Kidney (tissue), 13 donors: ENCODE measurements at regions not wholly inside any gene's neighbourhood (a gene's known extent, or its start where the extent isn't known, plus 50 kb on each side); places are given as distances from the start of the nearest gene placed in this dataset.
"Not testable (repeated sequence)": the region's sequence is repeated elsewhere in the genome, so short reads cannot be mapped to it uniquely, and the experiment has no call there.

ENCODE experiments used
- DNase-seq, 5 donors: peaks; one replicate each; pipeline ENCODE4 v3.0.0-alpha.2; 2013 to 2020
- FAIRE-seq: peaks from 2 replicates; lab custom pipeline; 2012; peaks lifted over from hg19 to GRCh38; lab: Jason Lieb, UNC
- H3K27ac ChIP-seq, 2 donors: one replicate each; pipeline ENCODE4 v1.7.0; 2013; ENCODE audit warnings: low read depth in 2 of 2, low read length in 2 of 2, inconsistent platforms in 1 of 2
- H3K27me3 ChIP-seq: one replicate; pipeline ENCODE4 v1.7.1; 2013; ENCODE audit warnings: low read length, inconsistent platforms; ENCODE audit not compliant: control insufficient read depth, insufficient read depth
- H3K36me3 ChIP-seq, 3 donors: one replicate each; pipeline versions ENCODE4 v1.7.0 to v1.7.1; 2013; ENCODE audit warnings: low read length in 3 of 3, control low read depth in 1 of 3, inconsistent platforms in 1 of 3; ENCODE audit not compliant: insufficient read depth in 3 of 3, control insufficient read depth in 2 of 3
- H3K4me1 ChIP-seq, 3 donors: one replicate each; pipeline versions ENCODE4 v1.7.0 to v1.7.1; 2013; ENCODE audit warnings: low read length in 3 of 3, inconsistent platforms in 1 of 3, low read depth in 1 of 3; ENCODE audit not compliant: control insufficient read depth in 2 of 3, insufficient read depth in 2 of 3
- H3K4me3 ChIP-seq, 3 donors: one replicate each; pipeline versions ENCODE4 v1.7.0 to v1.8.1; 2013; ENCODE audit warnings: low read length in 3 of 3, control low read depth in 1 of 3, inconsistent platforms in 1 of 3
- H3K9ac ChIP-seq, 3 donors: one replicate each; pipeline versions ENCODE4 v1.7.0 to v1.7.1; 2013; ENCODE audit warnings: low read length in 3 of 3, control low read depth in 1 of 3, inconsistent platforms in 1 of 3
- H3K9me3 ChIP-seq, 3 donors: one replicate each; pipeline versions ENCODE4 v1.7.0 to v1.7.1; 2013; ENCODE audit warnings: low read length in 3 of 3, control low read depth in 1 of 3, inconsistent platforms in 1 of 3; ENCODE audit not compliant: control insufficient read depth in 2 of 3, insufficient read depth in 1 of 3
- intact Hi-C: fragments of 100-400 bp; cut with DNase I; formaldehyde crosslinking; loops from one replicate; pipeline ENCODE4 v1.11.1; 2022
- TF ChIP-seq, protein P1 (sequence below): IDR thresholded peaks from 3 replicates; pipeline ENCODE4 v1.5.1; 2012; ENCODE audit warnings: mild to moderate bottlenecking, moderate library complexity, borderline replicate concordance; ENCODE audit not compliant: insufficient read depth; ENCODE audit errors: extremely low read depth
- donor health status: control.
- donor health status: control.
- donor health status: control.
- donor health status: control.
- donor health status: control.
- donor health status: DM: yes; HTN: yes; CAD: no.
- donor health status: Normal renal cell carcinoma (clear cell type).

GRCh38 chr4:144851948-144852347 is 206.0 kb downstream of the HHIP start:
- intact Hi-C loops, result no loop called here
- H3K36me3 ChIP-seq, result no peaks in the 10 kb centered on the region
- no peak overlapping the region for H3K27ac ChIP-seq
- DNase-seq (no peak), FAIRE-seq (no peak)
- TF ChIP-seq, protein P1, sequence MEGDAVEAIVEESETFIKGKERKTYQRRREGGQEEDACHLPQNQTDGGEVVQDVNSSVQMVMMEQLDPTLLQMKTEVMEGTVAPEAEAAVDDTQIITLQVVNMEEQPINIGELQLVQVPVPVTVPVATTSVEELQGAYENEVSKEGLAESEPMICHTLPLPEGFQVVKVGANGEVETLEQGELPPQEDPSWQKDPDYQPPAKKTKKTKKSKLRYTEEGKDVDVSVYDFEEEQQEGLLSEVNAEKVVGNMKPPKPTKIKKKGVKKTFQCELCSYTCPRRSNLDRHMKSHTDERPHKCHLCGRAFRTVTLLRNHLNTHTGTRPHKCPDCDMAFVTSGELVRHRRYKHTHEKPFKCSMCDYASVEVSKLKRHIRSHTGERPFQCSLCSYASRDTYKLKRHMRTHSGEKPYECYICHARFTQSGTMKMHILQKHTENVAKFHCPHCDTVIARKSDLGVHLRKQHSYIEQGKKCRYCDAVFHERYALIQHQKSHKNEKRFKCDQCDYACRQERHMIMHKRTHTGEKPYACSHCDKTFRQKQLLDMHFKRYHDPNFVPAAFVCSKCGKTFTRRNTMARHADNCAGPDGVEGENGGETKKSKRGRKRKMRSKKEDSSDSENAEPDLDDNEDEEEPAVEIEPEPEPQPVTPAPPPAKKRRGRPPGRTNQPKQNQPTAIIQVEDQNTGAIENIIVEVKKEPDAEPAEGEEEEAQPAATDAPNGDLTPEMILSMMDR, result no peak
- no peaks in the 10 kb centered on the region for H3K27me3 ChIP-seq
- H3K4me3 ChIP-seq, result no peak overlapping the region
- no peak overlapping the region for H3K9ac ChIP-seq
- H3K4me1 ChIP-seq, result no peaks in the 10 kb centered on the region
- no peaks in the 10 kb centered on the region for H3K9me3 ChIP-seq

DNA sequence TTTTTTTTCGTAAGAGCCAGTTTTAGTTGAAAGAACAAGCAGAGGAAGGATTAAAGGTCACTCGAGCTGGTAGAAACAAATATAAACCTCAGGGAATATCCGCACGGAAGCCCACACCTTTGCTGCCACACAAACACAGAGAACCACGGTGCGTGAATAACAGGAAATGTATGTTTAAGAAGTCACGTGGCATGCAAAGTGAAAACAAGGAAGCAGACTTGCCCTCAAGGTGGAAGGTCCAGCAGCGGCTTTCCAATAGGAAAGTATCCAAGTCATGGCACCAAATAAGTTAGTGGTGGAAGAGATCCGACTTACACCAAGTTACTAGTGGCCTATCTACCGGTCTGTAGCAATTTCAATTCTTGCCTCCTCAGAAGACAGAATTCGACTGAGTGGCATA is 215.5 kb downstream of the HHIP start:
- intact Hi-C loops, result no loop called here
- Histone ChIP-seq H3K9me3 (peaks cover 0 to 5% (median 0%) of the 10 kb centered on the region in 3 donors), H3K27me3 (no peaks in the 10 kb centered on the region), H3K36me3 (no peaks in the 10 kb centered on the region), H3K9ac (no peak overlapping the region), H3K4me3 (no peak overlapping the region), H3K4me1 (no peaks in the 10 kb centered on the region), H3K27ac (no peak overlapping the region)
- no peak for DNase-seq
- FAIRE-seq, result no peak
- TF ChIP-seq, protein P1, result no peak

DNA sequence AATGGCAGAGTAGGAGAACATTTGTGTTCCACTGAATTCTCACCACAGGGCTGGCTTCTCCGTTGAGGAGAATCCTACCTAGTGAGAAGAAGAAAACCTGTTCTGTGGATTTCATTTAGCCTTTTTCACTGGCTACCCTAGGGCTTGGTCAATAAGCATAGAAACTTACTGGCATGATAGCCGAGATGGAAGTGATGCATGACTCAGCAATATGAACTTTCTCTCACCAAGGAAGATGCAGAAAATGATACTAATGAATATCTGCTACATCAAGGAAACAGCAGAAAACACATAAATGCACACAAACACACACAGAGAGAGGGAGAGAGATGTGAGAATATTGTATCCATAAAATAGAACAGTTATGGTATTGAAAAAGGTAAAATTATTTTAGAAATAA is 216.3 kb downstream of the HHIP start:
- TF ChIP-seq, protein P1, result no peak
- H3K9ac ChIP-seq, result no peak overlapping the region
- H3K4me3 ChIP-seq, result no peak overlapping the region
- DNase-seq, result no peak
- no peak for FAIRE-seq
- intact Hi-C loops, result no loop called here
- H3K36me3 ChIP-seq, result no peaks in the 10 kb centered on the region
- H3K27me3 ChIP-seq, result no peaks in the 10 kb centered on the region
- no peak overlapping the region for H3K27ac ChIP-seq
- no peaks in the 10 kb centered on the region for H3K4me1 ChIP-seq
- H3K9me3 ChIP-seq, result peaks cover 0 to 5% (median 0%) of the 10 kb centered on the region in 3 donors

- H3K4me3 ChIP-seq, DNase-seq, H3K9me3 ChIP-seq, H3K4me1 ChIP-seq, intact Hi-C loops, H3K36me3 ChIP-seq, H3K9ac ChIP-seq, FAIRE-seq, H3K27ac ChIP-seq, H3K27me3 ChIP-seq: not testable (repeated sequence)
These were observed 218.9 kb downstream of the HHIP start for GRCh38 chr4:144864891-144865290.
